DOHH2 (cell line): ENCODE measurements at regions not wholly inside any gene's neighbourhood (a gene's known extent, or its start where the extent isn't known, plus 50 kb on each side); places are given as distances from the start of the nearest gene placed in this dataset.

ENCODE experiments used
- H3F3A ChIP-seq: fragments of 200-600 bp; sonication (generic), shearing (Covaris generic); 2 replicates; pipeline ENCODE4 v1.6.0; 2016; ENCODE audit warnings: antibody characterized with exemption, mild to moderate bottlenecking; ENCODE audit not compliant: control insufficient read depth, insufficient read depth
- H3K27ac ChIP-seq: fragments of 200-600 bp; sonication (generic); 2 replicates; pipeline ENCODE4 v1.5.1; 2014; ENCODE audit warnings: low read depth, mild to moderate bottlenecking, low read length, moderate library complexity
- H3K27me3 ChIP-seq: fragments of 200-600 bp; sonication (generic); 2 replicates; pipeline ENCODE4 v1.6.1; 2014; ENCODE audit warnings: mild to moderate bottlenecking, low read length, mixed read lengths; ENCODE audit not compliant: control insufficient read depth
- H3K36me3 ChIP-seq: fragments of 200-600 bp; sonication (generic); 2 replicates; pipeline ENCODE4 v1.6.1; 2014; ENCODE audit warnings: mild to moderate bottlenecking, low read length, moderate library complexity, mixed read lengths; ENCODE audit not compliant: control insufficient read depth
- H3K4me1 ChIP-seq: fragments of 200-600 bp; sonication (generic); 2 replicates; pipeline ENCODE4 v1.6.1; 2014; ENCODE audit warnings: mild to moderate bottlenecking, low read length, mixed read lengths; ENCODE audit not compliant: control insufficient read depth
- H3K4me2 ChIP-seq: fragments of 200-600 bp; sonication (generic); 2 replicates; pipeline ENCODE4 v1.6.0; 2014; ENCODE audit warnings: mild to moderate bottlenecking, low read length, moderate library complexity
- H3K4me3 ChIP-seq: fragments of 200-600 bp; sonication (generic); 2 replicates; pipeline ENCODE4 v1.5.1; 2014; ENCODE audit warnings: mild to moderate bottlenecking, low read length, mixed read lengths
- H3K79me2 ChIP-seq: fragments of 200-600 bp; sonication (generic); 2 replicates; pipeline ENCODE4 v1.6.1; 2014; ENCODE audit warnings: mild to moderate bottlenecking, low read length, mixed read lengths; ENCODE audit not compliant: control insufficient read depth
- H3K9me2 ChIP-seq: fragments of 200-600 bp; sonication (generic); replicated peaks from 2 replicates; pipeline ENCODE4 v1.6.1; 2014; ENCODE audit warnings: mild to moderate bottlenecking, low read length, mixed read lengths; ENCODE audit not compliant: control insufficient read depth
- H3K9me3 ChIP-seq: fragments of 200-600 bp; sonication (generic); 2 replicates; pipeline ENCODE4 v1.6.1; 2014; ENCODE audit warnings: antibody characterized with exemption, low read length, mixed read lengths; ENCODE audit not compliant: control insufficient read depth, insufficient read depth
- H4K20me1 ChIP-seq: fragments of 200-600 bp; sonication (generic); 2 replicates; pipeline ENCODE4 v1.6.0; 2014; ENCODE audit warnings: low read depth, mild to moderate bottlenecking, antibody characterized with exemption, low read length, moderate library complexity; ENCODE audit not compliant: control insufficient read depth, insufficient read depth
- EZH2phosphoT487 ChIP-seq: fragments of 200-600 bp; sonication (generic); IDR thresholded peaks from 2 replicates; pipeline ENCODE4 v1.6.1; 2017; ENCODE audit warnings: borderline replicate concordance, mild to moderate bottlenecking, antibody characterized with exemption, low read length, moderate library complexity, mixed read lengths
- TF ChIP-seq, protein P1 (sequence below): fragments of 200-600 bp; sonication (generic); IDR thresholded peaks from one replicate; pipeline ENCODE4 v1.5.1; 2014; ENCODE audit warnings: antibody characterized with exemption, mild to moderate bottlenecking, low read depth, low read length; ENCODE audit not compliant: poor library complexity, severe bottlenecking

DNA sequence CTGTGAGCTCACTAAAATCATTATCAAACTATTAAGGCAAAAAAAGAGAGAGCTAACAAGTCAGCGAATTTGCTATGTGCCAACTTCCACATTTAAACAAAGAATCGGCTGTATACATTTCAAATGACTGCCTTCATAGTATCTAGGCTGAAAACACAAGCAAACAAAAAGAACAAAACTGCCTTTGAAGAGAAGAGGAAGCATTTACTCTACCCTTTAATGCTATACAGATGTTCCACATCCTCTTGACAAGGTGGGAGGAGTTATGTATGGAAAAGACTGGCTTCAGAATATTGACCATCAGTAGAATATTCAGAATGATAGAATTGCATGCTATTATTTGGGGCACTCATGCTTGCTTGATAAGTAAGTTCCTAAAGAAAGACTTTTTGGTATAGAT lies 741.7 kb downstream of the PLCL1 start:
- H3F3A ChIP-seq, result no peaks in the 10 kb centered on the region
- H3K4me2 ChIP-seq, result no peak overlapping the region
- H3K27me3 ChIP-seq, result no peaks in the 10 kb centered on the region
- no peaks in the 10 kb centered on the region for H3K9me2 ChIP-seq
- TF ChIP-seq, protein P1, sequence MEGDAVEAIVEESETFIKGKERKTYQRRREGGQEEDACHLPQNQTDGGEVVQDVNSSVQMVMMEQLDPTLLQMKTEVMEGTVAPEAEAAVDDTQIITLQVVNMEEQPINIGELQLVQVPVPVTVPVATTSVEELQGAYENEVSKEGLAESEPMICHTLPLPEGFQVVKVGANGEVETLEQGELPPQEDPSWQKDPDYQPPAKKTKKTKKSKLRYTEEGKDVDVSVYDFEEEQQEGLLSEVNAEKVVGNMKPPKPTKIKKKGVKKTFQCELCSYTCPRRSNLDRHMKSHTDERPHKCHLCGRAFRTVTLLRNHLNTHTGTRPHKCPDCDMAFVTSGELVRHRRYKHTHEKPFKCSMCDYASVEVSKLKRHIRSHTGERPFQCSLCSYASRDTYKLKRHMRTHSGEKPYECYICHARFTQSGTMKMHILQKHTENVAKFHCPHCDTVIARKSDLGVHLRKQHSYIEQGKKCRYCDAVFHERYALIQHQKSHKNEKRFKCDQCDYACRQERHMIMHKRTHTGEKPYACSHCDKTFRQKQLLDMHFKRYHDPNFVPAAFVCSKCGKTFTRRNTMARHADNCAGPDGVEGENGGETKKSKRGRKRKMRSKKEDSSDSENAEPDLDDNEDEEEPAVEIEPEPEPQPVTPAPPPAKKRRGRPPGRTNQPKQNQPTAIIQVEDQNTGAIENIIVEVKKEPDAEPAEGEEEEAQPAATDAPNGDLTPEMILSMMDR, result no peak
- no peak for TF ChIP-seq EZH2phosphoT487
- no peaks in the 10 kb centered on the region for H4K20me1 ChIP-seq
- H3K36me3 ChIP-seq, result no peaks in the 10 kb centered on the region
- no peaks in the 10 kb centered on the region for H3K79me2 ChIP-seq
- H3K4me3 ChIP-seq, result no peak overlapping the region
- H3K9me3 ChIP-seq, result no peaks in the 10 kb centered on the region
- no peaks in the 10 kb centered on the region for H3K4me1 ChIP-seq
- H3K27ac ChIP-seq, result no peak overlapping the region

DNA sequence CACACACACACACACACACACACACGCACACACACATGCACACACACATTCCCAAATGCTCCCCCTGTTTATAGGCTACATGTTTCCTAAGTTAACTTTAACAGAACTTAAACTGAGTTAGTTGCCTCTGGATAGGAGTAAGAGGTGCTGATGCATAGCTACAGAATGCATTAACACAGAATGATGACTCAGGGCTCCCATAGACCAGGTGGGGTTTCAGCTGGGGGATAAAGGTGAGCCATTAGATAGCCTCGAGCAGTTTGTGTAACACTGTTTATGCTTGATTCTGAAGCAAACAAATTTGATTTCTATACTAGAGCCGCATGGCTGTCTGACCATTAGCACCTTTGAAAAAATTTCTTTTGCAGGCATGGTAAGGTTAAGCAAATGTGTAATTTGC lies 741.0 kb downstream of the PLCL1 start:
- no peak for TF ChIP-seq EZH2phosphoT487
- TF ChIP-seq, protein P1, result no peak
- no peaks in the 10 kb centered on the region for H3K9me2 ChIP-seq

DNA sequence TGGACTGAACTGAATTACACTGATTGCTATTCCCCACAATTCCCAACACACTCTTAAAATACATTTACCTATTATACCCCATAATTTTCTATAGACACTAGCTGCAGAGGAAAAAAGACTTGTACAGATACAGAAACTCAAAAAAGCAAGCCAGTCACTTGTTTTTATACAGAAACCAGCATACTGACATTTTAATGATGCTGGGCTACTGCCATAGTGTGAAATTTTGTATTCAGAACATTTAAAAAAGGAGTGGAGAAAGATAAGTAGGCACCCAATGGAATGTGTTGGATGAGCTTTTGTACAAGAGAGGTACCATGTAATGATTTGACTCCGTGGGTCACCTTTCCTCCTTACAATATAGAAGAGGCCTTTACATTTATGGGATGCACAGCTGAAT lies 740.1 kb downstream of the PLCL1 start:
- no peaks in the 10 kb centered on the region for H4K20me1 ChIP-seq
- H3F3A ChIP-seq, result no peaks in the 10 kb centered on the region
- H3K9me2 ChIP-seq, result no peaks in the 10 kb centered on the region

More for the DNA sequence above, 741.0 kb downstream of the PLCL1 start:
- Histone ChIP-seq H3K36me3 (no peaks in the 10 kb centered on the region), H3K4me2 (no peak overlapping the region), H3K9me3 (no peaks in the 10 kb centered on the region), H3K79me2 (no peaks in the 10 kb centered on the region), H3K27ac (no peak overlapping the region), H3K4me3 (no peak overlapping the region), H4K20me1 (no peaks in the 10 kb centered on the region), H3K4me1 (no peaks in the 10 kb centered on the region), H3K27me3 (no peaks in the 10 kb centered on the region), H3F3A (no peaks in the 10 kb centered on the region)

More for the DNA sequence above, 740.1 kb downstream of the PLCL1 start:
- Histone ChIP-seq H3K27ac (no peak overlapping the region), H3K79me2 (no peaks in the 10 kb centered on the region), H3K4me1 (no peaks in the 10 kb centered on the region), H3K9me3 (no peaks in the 10 kb centered on the region), H3K27me3 (no peaks in the 10 kb centered on the region), H3K4me3 (no peak overlapping the region), H3K4me2 (no peak overlapping the region), H3K36me3 (no peaks in the 10 kb centered on the region)
- TF ChIP-seq, protein P1, result no peak
- TF ChIP-seq EZH2phosphoT487, result no peak
